H9 (cell line): ENCODE measurements at regions not wholly inside any gene's neighbourhood (a gene's known extent, or its start where the extent isn't known, plus 50 kb on each side); places are given as distances from the start of the nearest gene placed in this dataset.

ENCODE experiments used
- DNase-seq: peaks from one replicate; pipeline ENCODE4 v3.0.0-alpha.2; 2017
- H2AFZ ChIP-seq: one replicate; pipeline ENCODE4 v1.6.1; 2013; ENCODE audit warnings: mild to moderate bottlenecking, low read length, control low read depth, moderate library complexity
- H2AK5ac ChIP-seq: 2 replicates; pipeline ENCODE4 v1.6.1; 2013; ENCODE audit warnings: low read length, control low read depth, mixed read lengths; ENCODE audit not compliant: insufficient read length
- H2BK120ac ChIP-seq: one replicate; pipeline ENCODE4 v1.6.1; 2013; ENCODE audit warnings: low read depth, mild to moderate bottlenecking, low read length, control low read depth, inconsistent platforms; ENCODE audit not compliant: poor library complexity, severe bottlenecking
- H2BK12ac ChIP-seq: 2 replicates; pipeline ENCODE4 v1.6.1; 2013; ENCODE audit warnings: low read length, control low read depth, mixed read lengths, low read depth; ENCODE audit not compliant: insufficient read length
- H2BK15ac ChIP-seq: 2 replicates; pipeline ENCODE4 v1.6.1; 2013; ENCODE audit warnings: low read depth, low read length, control low read depth
- H2BK20ac ChIP-seq: one replicate; pipeline ENCODE4 v1.6.1; 2013; ENCODE audit warnings: low read depth, mild to moderate bottlenecking, low read length, control low read depth, inconsistent platforms; ENCODE audit not compliant: poor library complexity, severe bottlenecking
- H2BK5ac ChIP-seq: 2 replicates; pipeline ENCODE4 v1.6.1; 2013; ENCODE audit warnings: low read length, control low read depth, mixed read lengths; ENCODE audit not compliant: insufficient read length
- H3K14ac ChIP-seq: 2 replicates; pipeline ENCODE4 v1.6.1; 2013; ENCODE audit warnings: low read length, control low read depth; ENCODE audit not compliant: insufficient read depth
- H3K18ac ChIP-seq: 2 replicates; pipeline ENCODE4 v1.6.1; 2013; ENCODE audit warnings: low read depth, mild to moderate bottlenecking, mixed read lengths, low read length, control low read depth; ENCODE audit not compliant: insufficient read length
- H3K23ac ChIP-seq: 2 replicates; pipeline ENCODE4 v1.6.1; 2013; ENCODE audit warnings: low read length, control low read depth, mixed read lengths, low read depth; ENCODE audit not compliant: insufficient read length
- H3K23me2 ChIP-seq: 2 replicates; pipeline ENCODE4 v1.6.1; 2013; ENCODE audit warnings: low read depth, mild to moderate bottlenecking, mixed read lengths, low read length, control low read depth; ENCODE audit not compliant: insufficient read length, poor library complexity, severe bottlenecking
- H3K27ac ChIP-seq: 2 replicates; pipeline ENCODE4 v1.5.1; 2013; ENCODE audit warnings: low read length, control low read depth, mixed read lengths, low read depth; ENCODE audit not compliant: insufficient read length
- H3K27me3 ChIP-seq: 2 replicates; pipeline ENCODE4 v1.6.1; 2013; ENCODE audit warnings: low read length, control low read depth, inconsistent platforms; ENCODE audit not compliant: insufficient read depth
- H3K4ac ChIP-seq: 2 replicates; pipeline ENCODE4 v1.6.1; 2013; ENCODE audit warnings: low read depth, mild to moderate bottlenecking, control low read depth, inconsistent platforms, low read length, moderate library complexity
- H3K4me1 ChIP-seq: 2 replicates; pipeline ENCODE4 v1.6.1; 2013; ENCODE audit warnings: low read length, control low read depth, inconsistent platforms; ENCODE audit not compliant: insufficient read depth
- H3K4me2 ChIP-seq: 2 replicates; pipeline ENCODE4 v1.6.1; 2013; ENCODE audit warnings: low read length, control low read depth, mixed read lengths; ENCODE audit not compliant: insufficient read length, insufficient read depth
- H3K56ac ChIP-seq: 2 replicates; pipeline ENCODE4 v1.6.1; 2013; ENCODE audit warnings: low read depth, mild to moderate bottlenecking, mixed read lengths, low read length, control low read depth; ENCODE audit not compliant: insufficient read length
- H3K79me1 ChIP-seq: 2 replicates; pipeline ENCODE4 v1.6.1; 2013; ENCODE audit warnings: low read depth, mild to moderate bottlenecking, moderate library complexity, low read length, control low read depth, inconsistent platforms; ENCODE audit not compliant: insufficient read depth, poor library complexity, severe bottlenecking
- H3K79me2 ChIP-seq: 2 replicates; pipeline ENCODE4 v1.6.1; 2013; ENCODE audit warnings: low read length, control low read depth, inconsistent platforms; ENCODE audit not compliant: insufficient read depth
- H3K9ac ChIP-seq: 2 replicates; pipeline ENCODE4 v1.6.1; 2013; ENCODE audit warnings: low read length, control low read depth, mixed read lengths; ENCODE audit not compliant: insufficient read length; ENCODE audit errors: extremely low read depth
- H3K9me3 ChIP-seq: one replicate; pipeline ENCODE4 v1.6.1; 2013; ENCODE audit warnings: low read depth, low read length, inconsistent platforms; ENCODE audit not compliant: control insufficient read depth
- H3T11ph ChIP-seq: one replicate; pipeline ENCODE4 v1.6.1; 2013; ENCODE audit warnings: mild to moderate bottlenecking, low read length, control low read depth, inconsistent platforms
- H4K20me1 ChIP-seq: one replicate; pipeline ENCODE4 v1.6.1; 2013; ENCODE audit not compliant: control insufficient read depth, insufficient read length, insufficient read depth
- H4K5ac ChIP-seq: 2 replicates; pipeline ENCODE4 v1.6.1; 2013; ENCODE audit warnings: low read depth, mild to moderate bottlenecking, mixed read lengths, low read length, control low read depth; ENCODE audit not compliant: insufficient read length
- H4K8ac ChIP-seq: replicated peaks from 2 replicates; pipeline ENCODE4 v1.6.1; 2013; ENCODE audit warnings: low read length, control low read depth, mixed read lengths, low read depth; ENCODE audit not compliant: insufficient read length
- H4K91ac ChIP-seq: 2 replicates; pipeline ENCODE4 v1.6.1; 2013; ENCODE audit warnings: low read depth, mild to moderate bottlenecking, moderate library complexity, mixed read lengths, low read length, control low read depth; ENCODE audit not compliant: insufficient read length
- H3K27ac Mint-ChIP-seq, 3 experiments: 2 replicates in 2 of 3; 3 replicates in 1 of 3; pipeline ENCODE4 v1.8.0; 2020 to 2021; ENCODE audit warnings: mixed read lengths in 3 of 3, mild to moderate bottlenecking in 1 of 3, moderate library complexity in 1 of 3
- H3K27me3 Mint-ChIP-seq: 2 replicates; pipeline ENCODE4 v1.8.0; 2021; ENCODE audit warnings: low read depth, mild to moderate bottlenecking, moderate library complexity, mixed read lengths
- H3K36me3 Mint-ChIP-seq, 3 experiments: 2 replicates in 2 of 3; 3 replicates in 1 of 3; pipeline ENCODE4 v1.8.0; 2020 to 2021; ENCODE audit warnings: low read depth in 3 of 3, mixed read lengths in 3 of 3; ENCODE audit not compliant: insufficient read depth in 1 of 3
- H3K4me1 Mint-ChIP-seq, 2 experiments: 2 replicates each; pipeline ENCODE4 v1.8.0; 2020; ENCODE audit warnings: mixed read lengths in 2 of 2
- H3K4me3 Mint-ChIP-seq, 2 experiments: 2 replicates in 1 of 2; 3 replicates in 1 of 2; pipeline ENCODE4 v1.8.0; 2020 to 2021; ENCODE audit warnings: mild to moderate bottlenecking in 2 of 2, mixed read lengths in 2 of 2, moderate library complexity in 1 of 2
- H3K9me3 Mint-ChIP-seq, 2 experiments: 2 replicates in 1 of 2; 3 replicates in 1 of 2; pipeline ENCODE4 v1.8.0; 2020; ENCODE audit warnings: mild to moderate bottlenecking in 2 of 2, mixed read lengths in 2 of 2, moderate library complexity in 1 of 2
- CTCF ChIP-seq: fragments of 200-600 bp; sonication (generic); conservative IDR thresholded peaks from 3 replicates; pipeline ENCODE4 v1.8.0; 2021; ENCODE audit warnings: antibody characterized with exemption, mild to moderate bottlenecking

GRCh38 chr12:91723191-91723590, 422.5 kb downstream of the BTG1 start:
- no peaks in the 10 kb centered on the region for H3K79me1 ChIP-seq
- no peak overlapping the region for H2AFZ ChIP-seq
- DNase-seq, result no peak
- no peak overlapping the region for H2BK120ac ChIP-seq
- H3K4ac ChIP-seq, result no peak overlapping the region
- no peak overlapping the region for H3K56ac ChIP-seq
- no peak overlapping the region for H3K9ac ChIP-seq
- no peak overlapping the region for H3K4me2 ChIP-seq
- TF ChIP-seq CTCF, result no peak
- Mint-ChIP-seq H3K4me1 (no peaks in the 10 kb centered on the region), H3K27me3 (no peaks in the 10 kb centered on the region; the same call in 1 of the 2 replicates), H3K4me3 (no peak overlapping the region), H3K36me3 (no peaks in the 10 kb centered on the region), H3K9me3 (no peaks in the 10 kb centered on the region), H3K27ac (no peak overlapping the region)
- no peak overlapping the region for H3K27ac ChIP-seq
- H4K8ac ChIP-seq, result no peak overlapping the region
- no peak overlapping the region for H2BK5ac ChIP-seq
- H2BK15ac ChIP-seq, result no peak overlapping the region
- H3K9me3 ChIP-seq, result no peaks in the 10 kb centered on the region
- H3K23me2 ChIP-seq, result no peaks in the 10 kb centered on the region
- no peak overlapping the region for H2BK20ac ChIP-seq
- no peak overlapping the region for H2AK5ac ChIP-seq
- H4K5ac ChIP-seq, result no peak overlapping the region
- no peak overlapping the region for H3K23ac ChIP-seq
- H2BK12ac ChIP-seq, result no peak overlapping the region
- H3K79me2 ChIP-seq, result no peaks in the 10 kb centered on the region
- H3K4me1 ChIP-seq, result no peaks in the 10 kb centered on the region
- no peak overlapping the region for H3T11ph ChIP-seq
- H3K27me3 ChIP-seq, result no peaks in the 10 kb centered on the region; the same call in 1 of the 2 replicates
- H4K91ac ChIP-seq, result no peak overlapping the region
- no peaks in the 10 kb centered on the region for H4K20me1 ChIP-seq
- no peak overlapping the region for H3K18ac ChIP-seq
- H3K14ac ChIP-seq, result no peak overlapping the region
